Trophoblast cell (in vitro differentiated cells and primary cell): ENCODE measurements at regions not wholly inside any gene's neighbourhood (a gene's known extent, or its start where the extent isn't known, plus 50 kb on each side); places are given as distances from the start of the nearest gene placed in this dataset.

ENCODE experiments used
- DNase-seq, 2 donors: peaks; one replicate each; pipeline ENCODE4 v3.0.0-alpha.2; 2016
- H2AFZ ChIP-seq: 2 replicates; pipeline ENCODE4 v1.6.1; 2013; ENCODE audit warnings: low read length, moderate library complexity, mild to moderate bottlenecking; ENCODE audit not compliant: insufficient read depth, poor library complexity
- H2AK5ac ChIP-seq: 2 replicates; pipeline ENCODE4 v1.6.1; 2013; ENCODE audit warnings: mild to moderate bottlenecking, low read length
- H2BK120ac ChIP-seq: 2 replicates; pipeline ENCODE4 v1.6.1; 2013; ENCODE audit warnings: low read length, mild to moderate bottlenecking, moderate library complexity; ENCODE audit not compliant: insufficient read depth, poor library complexity
- H2BK12ac ChIP-seq: 2 replicates; pipeline ENCODE4 v1.6.1; 2013; ENCODE audit warnings: mild to moderate bottlenecking, low read length, moderate library complexity
- H2BK5ac ChIP-seq: 2 replicates; pipeline ENCODE4 v1.6.1; 2013; ENCODE audit warnings: low read length, low read depth, moderate library complexity, mild to moderate bottlenecking; ENCODE audit not compliant: poor library complexity
- H3K14ac ChIP-seq: 2 replicates; pipeline ENCODE4 v1.6.1; 2013; ENCODE audit warnings: mild to moderate bottlenecking, low read length
- H3K18ac ChIP-seq: 2 replicates; pipeline ENCODE4 v1.6.1; 2013; ENCODE audit warnings: mild to moderate bottlenecking, low read length
- H3K23ac ChIP-seq: 2 replicates; pipeline ENCODE4 v1.6.1; 2013; ENCODE audit warnings: low read length
- H3K27ac ChIP-seq: 2 replicates; pipeline ENCODE4 v1.5.1; 2013; ENCODE audit warnings: low read depth, mild to moderate bottlenecking, inconsistent platforms, low read length, moderate library complexity
- H3K27me3 ChIP-seq: 2 replicates; pipeline ENCODE4 v1.6.1; 2013; ENCODE audit warnings: inconsistent platforms, mild to moderate bottlenecking, low read length, moderate library complexity; ENCODE audit not compliant: insufficient read depth
- H3K36me3 ChIP-seq, 2 experiments: 1 replicate in 1 of 2; 2 replicates in 1 of 2; pipeline ENCODE4 v1.6.1; 2013; ENCODE audit warnings: low read length in 2 of 2, mild to moderate bottlenecking in 2 of 2, moderate library complexity in 1 of 2; ENCODE audit not compliant: insufficient read depth in 2 of 2, control insufficient read depth in 1 of 2
- H3K4ac ChIP-seq: 2 replicates; pipeline ENCODE4 v1.6.1; 2013; ENCODE audit warnings: low read depth, mild to moderate bottlenecking, low read length, moderate library complexity
- H3K4me1 ChIP-seq, 2 experiments: 1 replicate in 1 of 2; 2 replicates in 1 of 2; pipeline ENCODE4 v1.6.1; 2013; ENCODE audit warnings: low read length in 2 of 2, mild to moderate bottlenecking in 2 of 2, moderate library complexity in 1 of 2; ENCODE audit not compliant: insufficient read depth in 2 of 2, control insufficient read depth in 1 of 2
- H3K4me2 ChIP-seq: 2 replicates; pipeline ENCODE4 v1.6.1; 2013; ENCODE audit warnings: inconsistent platforms, mild to moderate bottlenecking, low read length, moderate library complexity
- H3K4me3 ChIP-seq: 2 replicates; pipeline ENCODE4 v1.5.1; 2013; ENCODE audit warnings: mild to moderate bottlenecking, low read depth, low read length, inconsistent platforms
- H3K79me1 ChIP-seq: one replicate; pipeline ENCODE4 v1.6.1; 2013; ENCODE audit warnings: low read length
- H3K79me2 ChIP-seq: 2 replicates; pipeline ENCODE4 v1.6.1; 2013; ENCODE audit warnings: low read length, mild to moderate bottlenecking; ENCODE audit not compliant: control insufficient read depth, insufficient read depth, poor library complexity
- H3K9ac ChIP-seq: 2 replicates; pipeline ENCODE4 v1.6.1; 2013; ENCODE audit warnings: mild to moderate bottlenecking, low read length
- H3K9me3 ChIP-seq: 2 replicates; pipeline ENCODE4 v1.6.1; 2013; ENCODE audit warnings: low read depth, mild to moderate bottlenecking, control low read depth, inconsistent platforms, low read length; ENCODE audit not compliant: insufficient read depth
- H4K12ac ChIP-seq: 2 replicates; pipeline ENCODE4 v1.6.1; 2013; ENCODE audit warnings: low read depth, mild to moderate bottlenecking, low read length, moderate library complexity
- H4K8ac ChIP-seq: 2 replicates; pipeline ENCODE4 v1.6.1; 2013; ENCODE audit warnings: low read depth, mild to moderate bottlenecking, low read length, moderate library complexity
- H4K91ac ChIP-seq: one replicate; pipeline ENCODE4 v1.6.1; 2013; ENCODE audit warnings: low read depth, mild to moderate bottlenecking, low read length, moderate library complexity
- WGBS: extraction: QIAGEN DNeasy Blood & Tissue Kit; methylation state at CpG from one replicate; pipeline ENCODE4 v1.1.7; 2013; ENCODE audit warnings: missing lambda C conversion rate; ENCODE audit not compliant: insufficient read length, insufficient coverage; ENCODE audit errors: extremely low coverage; 5-methylcytosine and 5-hydroxymethylcytosine counted together

- Histone ChIP-seq H3K9me3 (no peaks in the 10 kb centered on the region), H3K9ac (no peak overlapping the region), H2BK12ac (no peak overlapping the region), H2AFZ (no peak overlapping the region), H4K8ac (no peak overlapping the region), H3K23ac (no peak overlapping the region), H4K12ac (no peak overlapping the region), H3K79me1 (no peaks in the 10 kb centered on the region), H3K27me3 (no peaks in the 10 kb centered on the region), H3K4ac (no peak overlapping the region), H4K91ac (no peak overlapping the region), H2BK120ac (no peak overlapping the region), H3K14ac (no peak overlapping the region), H3K4me1 (no peaks in the 10 kb centered on the region), H3K18ac (no peak overlapping the region), H2AK5ac (no peak overlapping the region), H3K79me2 (no peaks in the 10 kb centered on the region), H3K4me2 (no peak overlapping the region), H3K36me3 (no peaks in the 10 kb centered on the region), H2BK5ac (no peak overlapping the region), H3K27ac (no peak overlapping the region), H3K4me3 (no peak overlapping the region)
- DNase-seq: no peak
- WGBS: no CpG with 5 or more reads among the region's 1 CpG
Observed at GRCh38 chr1:170874671-170875070, 60.7 kb upstream of the MROH9 start.

GRCh38 chr1:170881268-170882265, 53.8 kb upstream of the MROH9 start:
- WGBS: no CpG with 5 or more reads among the region's 5 CpGs
- H3K4me3 ChIP-seq: no peak overlapping the region
- no peak overlapping the region for H2AFZ ChIP-seq
- no peak overlapping the region for H3K23ac ChIP-seq
- DNase-seq: peak in 1 of 2 donors; percentile 51
- no peak overlapping the region for H2BK5ac ChIP-seq
- no peak overlapping the region for H2BK12ac ChIP-seq
- H3K36me3 ChIP-seq: no peaks in the 10 kb centered on the region
- H4K8ac ChIP-seq: no peak overlapping the region
- H3K9me3 ChIP-seq: no peaks in the 10 kb centered on the region
- no peak overlapping the region for H3K18ac ChIP-seq
- no peak overlapping the region for H2BK120ac ChIP-seq
- no peaks in the 10 kb centered on the region for H3K79me2 ChIP-seq
- H3K27ac ChIP-seq: no peak overlapping the region
- no peak overlapping the region for H4K91ac ChIP-seq
- H3K4me1 ChIP-seq: no peaks in the 10 kb centered on the region
- no peak overlapping the region for H3K4ac ChIP-seq
- H3K14ac ChIP-seq: no peak overlapping the region
- H3K27me3 ChIP-seq: no peaks in the 10 kb centered on the region
- H3K79me1 ChIP-seq: no peaks in the 10 kb centered on the region
- H3K9ac ChIP-seq: no peak overlapping the region
- no peak overlapping the region for H2AK5ac ChIP-seq
- H3K4me2 ChIP-seq: no peak overlapping the region
- H4K12ac ChIP-seq: no peak overlapping the region
